H9 (cell line): ENCODE measurements at regions not wholly inside any gene's neighbourhood (a gene's known extent, or its start where the extent isn't known, plus 50 kb on each side); places are given as distances from the start of the nearest gene placed in this dataset.

ENCODE experiments used
- DNase-seq: peaks from one replicate; pipeline ENCODE4 v3.0.0-alpha.2; 2017
- H2AFZ ChIP-seq: one replicate; pipeline ENCODE4 v1.6.1; 2013; ENCODE audit warnings: mild to moderate bottlenecking, low read length, control low read depth, moderate library complexity
- H2AK5ac ChIP-seq: 2 replicates; pipeline ENCODE4 v1.6.1; 2013; ENCODE audit warnings: low read length, control low read depth, mixed read lengths; ENCODE audit not compliant: insufficient read length
- H2BK120ac ChIP-seq: one replicate; pipeline ENCODE4 v1.6.1; 2013; ENCODE audit warnings: low read depth, mild to moderate bottlenecking, low read length, control low read depth, inconsistent platforms; ENCODE audit not compliant: poor library complexity, severe bottlenecking
- H2BK12ac ChIP-seq: 2 replicates; pipeline ENCODE4 v1.6.1; 2013; ENCODE audit warnings: low read length, control low read depth, mixed read lengths, low read depth; ENCODE audit not compliant: insufficient read length
- H2BK15ac ChIP-seq: 2 replicates; pipeline ENCODE4 v1.6.1; 2013; ENCODE audit warnings: low read depth, low read length, control low read depth
- H2BK20ac ChIP-seq: one replicate; pipeline ENCODE4 v1.6.1; 2013; ENCODE audit warnings: low read depth, mild to moderate bottlenecking, low read length, control low read depth, inconsistent platforms; ENCODE audit not compliant: poor library complexity, severe bottlenecking
- H2BK5ac ChIP-seq: 2 replicates; pipeline ENCODE4 v1.6.1; 2013; ENCODE audit warnings: low read length, control low read depth, mixed read lengths; ENCODE audit not compliant: insufficient read length
- H3K14ac ChIP-seq: 2 replicates; pipeline ENCODE4 v1.6.1; 2013; ENCODE audit warnings: low read length, control low read depth; ENCODE audit not compliant: insufficient read depth
- H3K18ac ChIP-seq: 2 replicates; pipeline ENCODE4 v1.6.1; 2013; ENCODE audit warnings: low read depth, mild to moderate bottlenecking, mixed read lengths, low read length, control low read depth; ENCODE audit not compliant: insufficient read length
- H3K23ac ChIP-seq: 2 replicates; pipeline ENCODE4 v1.6.1; 2013; ENCODE audit warnings: low read length, control low read depth, mixed read lengths, low read depth; ENCODE audit not compliant: insufficient read length
- H3K23me2 ChIP-seq: 2 replicates; pipeline ENCODE4 v1.6.1; 2013; ENCODE audit warnings: low read depth, mild to moderate bottlenecking, mixed read lengths, low read length, control low read depth; ENCODE audit not compliant: insufficient read length, poor library complexity, severe bottlenecking
- H3K27ac ChIP-seq: 2 replicates; pipeline ENCODE4 v1.5.1; 2013; ENCODE audit warnings: low read length, control low read depth, mixed read lengths, low read depth; ENCODE audit not compliant: insufficient read length
- H3K27me3 ChIP-seq: 2 replicates; pipeline ENCODE4 v1.6.1; 2013; ENCODE audit warnings: low read length, control low read depth, inconsistent platforms; ENCODE audit not compliant: insufficient read depth
- H3K4ac ChIP-seq: 2 replicates; pipeline ENCODE4 v1.6.1; 2013; ENCODE audit warnings: low read depth, mild to moderate bottlenecking, control low read depth, inconsistent platforms, low read length, moderate library complexity
- H3K4me1 ChIP-seq: 2 replicates; pipeline ENCODE4 v1.6.1; 2013; ENCODE audit warnings: low read length, control low read depth, inconsistent platforms; ENCODE audit not compliant: insufficient read depth
- H3K4me2 ChIP-seq: 2 replicates; pipeline ENCODE4 v1.6.1; 2013; ENCODE audit warnings: low read length, control low read depth, mixed read lengths; ENCODE audit not compliant: insufficient read length, insufficient read depth
- H3K56ac ChIP-seq: 2 replicates; pipeline ENCODE4 v1.6.1; 2013; ENCODE audit warnings: low read depth, mild to moderate bottlenecking, mixed read lengths, low read length, control low read depth; ENCODE audit not compliant: insufficient read length
- H3K79me1 ChIP-seq: 2 replicates; pipeline ENCODE4 v1.6.1; 2013; ENCODE audit warnings: low read depth, mild to moderate bottlenecking, moderate library complexity, low read length, control low read depth, inconsistent platforms; ENCODE audit not compliant: insufficient read depth, poor library complexity, severe bottlenecking
- H3K79me2 ChIP-seq: 2 replicates; pipeline ENCODE4 v1.6.1; 2013; ENCODE audit warnings: low read length, control low read depth, inconsistent platforms; ENCODE audit not compliant: insufficient read depth
- H3K9ac ChIP-seq: 2 replicates; pipeline ENCODE4 v1.6.1; 2013; ENCODE audit warnings: low read length, control low read depth, mixed read lengths; ENCODE audit not compliant: insufficient read length; ENCODE audit errors: extremely low read depth
- H3K9me3 ChIP-seq: one replicate; pipeline ENCODE4 v1.6.1; 2013; ENCODE audit warnings: low read depth, low read length, inconsistent platforms; ENCODE audit not compliant: control insufficient read depth
- H3T11ph ChIP-seq: one replicate; pipeline ENCODE4 v1.6.1; 2013; ENCODE audit warnings: mild to moderate bottlenecking, low read length, control low read depth, inconsistent platforms
- H4K20me1 ChIP-seq: one replicate; pipeline ENCODE4 v1.6.1; 2013; ENCODE audit not compliant: control insufficient read depth, insufficient read length, insufficient read depth
- H4K5ac ChIP-seq: 2 replicates; pipeline ENCODE4 v1.6.1; 2013; ENCODE audit warnings: low read depth, mild to moderate bottlenecking, mixed read lengths, low read length, control low read depth; ENCODE audit not compliant: insufficient read length
- H4K8ac ChIP-seq: replicated peaks from 2 replicates; pipeline ENCODE4 v1.6.1; 2013; ENCODE audit warnings: low read length, control low read depth, mixed read lengths, low read depth; ENCODE audit not compliant: insufficient read length
- H4K91ac ChIP-seq: 2 replicates; pipeline ENCODE4 v1.6.1; 2013; ENCODE audit warnings: low read depth, mild to moderate bottlenecking, moderate library complexity, mixed read lengths, low read length, control low read depth; ENCODE audit not compliant: insufficient read length
- H3K27ac Mint-ChIP-seq, 3 experiments: 2 replicates in 2 of 3; 3 replicates in 1 of 3; pipeline ENCODE4 v1.8.0; 2020 to 2021; ENCODE audit warnings: mixed read lengths in 3 of 3, mild to moderate bottlenecking in 1 of 3, moderate library complexity in 1 of 3
- H3K27me3 Mint-ChIP-seq: 2 replicates; pipeline ENCODE4 v1.8.0; 2021; ENCODE audit warnings: low read depth, mild to moderate bottlenecking, moderate library complexity, mixed read lengths
- H3K36me3 Mint-ChIP-seq, 3 experiments: 2 replicates in 2 of 3; 3 replicates in 1 of 3; pipeline ENCODE4 v1.8.0; 2020 to 2021; ENCODE audit warnings: low read depth in 3 of 3, mixed read lengths in 3 of 3; ENCODE audit not compliant: insufficient read depth in 1 of 3
- H3K4me1 Mint-ChIP-seq, 2 experiments: 2 replicates each; pipeline ENCODE4 v1.8.0; 2020; ENCODE audit warnings: mixed read lengths in 2 of 2
- H3K4me3 Mint-ChIP-seq, 2 experiments: 2 replicates in 1 of 2; 3 replicates in 1 of 2; pipeline ENCODE4 v1.8.0; 2020 to 2021; ENCODE audit warnings: mild to moderate bottlenecking in 2 of 2, mixed read lengths in 2 of 2, moderate library complexity in 1 of 2
- H3K9me3 Mint-ChIP-seq, 2 experiments: 2 replicates in 1 of 2; 3 replicates in 1 of 2; pipeline ENCODE4 v1.8.0; 2020; ENCODE audit warnings: mild to moderate bottlenecking in 2 of 2, mixed read lengths in 2 of 2, moderate library complexity in 1 of 2
- TF ChIP-seq, protein P1 (sequence below): fragments of 200-600 bp; sonication (generic); conservative IDR thresholded peaks from 3 replicates; pipeline ENCODE4 v1.8.0; 2021; ENCODE audit warnings: antibody characterized with exemption, mild to moderate bottlenecking

DNA sequence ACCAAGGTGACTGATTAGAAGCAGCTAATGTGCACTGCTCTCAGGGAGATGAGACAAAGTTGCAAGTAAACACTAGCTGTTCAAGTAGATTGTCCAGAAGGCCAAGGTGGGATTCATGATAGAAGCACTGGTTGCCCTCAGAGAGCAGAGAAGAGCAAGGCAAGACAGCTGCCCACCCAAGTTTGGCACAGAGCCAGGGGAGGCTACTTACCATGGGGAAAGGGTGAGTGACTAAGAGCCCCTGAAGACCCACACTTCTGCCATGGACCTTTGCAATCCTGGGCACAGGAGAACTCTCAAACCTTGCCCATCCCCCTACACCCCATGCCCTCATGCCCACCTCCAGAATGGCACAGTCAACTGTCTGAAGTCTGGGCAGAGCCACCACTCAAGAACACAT is 68.3 kb downstream of the SPIN4 start:
- H4K20me1 ChIP-seq = no peaks in the 10 kb centered on the region
- H3K27me3 ChIP-seq = no peaks in the 10 kb centered on the region
- Mint-ChIP-seq H3K36me3 (peaks cover 0 to 4% (median 0%) of the 10 kb centered on the region in 3 experiments; a peak in 1 of 7 replicates), H3K27me3 (no peaks in the 10 kb centered on the region; the same call in 1 of the 2 replicates), H3K27ac (no peak overlapping the region), H3K4me1 (no peaks in the 10 kb centered on the region), H3K4me3 (no peak overlapping the region), H3K9me3 (peaks cover 33 to 38% of the 10 kb centered on the region in 2 experiments)
- H3K4me1 ChIP-seq = no peaks in the 10 kb centered on the region
- peaks cover 43% of the 10 kb centered on the region for H3K9me3 ChIP-seq
- H3K9ac ChIP-seq = no peak overlapping the region
- H2BK15ac ChIP-seq = no peak overlapping the region
- H3T11ph ChIP-seq = no peak overlapping the region
- no peak overlapping the region for H2AFZ ChIP-seq
- H3K23ac ChIP-seq = no peak overlapping the region
- H3K27ac ChIP-seq = no peak overlapping the region
- DNase-seq = no peak
- no peak overlapping the region for H3K4me2 ChIP-seq
- H4K91ac ChIP-seq = no peak overlapping the region
- no peak overlapping the region for H3K14ac ChIP-seq
- no peaks in the 10 kb centered on the region for H3K79me1 ChIP-seq
- no peak overlapping the region for H2BK20ac ChIP-seq
- no peak overlapping the region for H4K5ac ChIP-seq
- H4K8ac ChIP-seq = no peak overlapping the region
- no peak overlapping the region for H2BK12ac ChIP-seq
- H3K23me2 ChIP-seq = no peaks in the 10 kb centered on the region
- no peak overlapping the region for H2BK120ac ChIP-seq
- TF ChIP-seq, protein P1, sequence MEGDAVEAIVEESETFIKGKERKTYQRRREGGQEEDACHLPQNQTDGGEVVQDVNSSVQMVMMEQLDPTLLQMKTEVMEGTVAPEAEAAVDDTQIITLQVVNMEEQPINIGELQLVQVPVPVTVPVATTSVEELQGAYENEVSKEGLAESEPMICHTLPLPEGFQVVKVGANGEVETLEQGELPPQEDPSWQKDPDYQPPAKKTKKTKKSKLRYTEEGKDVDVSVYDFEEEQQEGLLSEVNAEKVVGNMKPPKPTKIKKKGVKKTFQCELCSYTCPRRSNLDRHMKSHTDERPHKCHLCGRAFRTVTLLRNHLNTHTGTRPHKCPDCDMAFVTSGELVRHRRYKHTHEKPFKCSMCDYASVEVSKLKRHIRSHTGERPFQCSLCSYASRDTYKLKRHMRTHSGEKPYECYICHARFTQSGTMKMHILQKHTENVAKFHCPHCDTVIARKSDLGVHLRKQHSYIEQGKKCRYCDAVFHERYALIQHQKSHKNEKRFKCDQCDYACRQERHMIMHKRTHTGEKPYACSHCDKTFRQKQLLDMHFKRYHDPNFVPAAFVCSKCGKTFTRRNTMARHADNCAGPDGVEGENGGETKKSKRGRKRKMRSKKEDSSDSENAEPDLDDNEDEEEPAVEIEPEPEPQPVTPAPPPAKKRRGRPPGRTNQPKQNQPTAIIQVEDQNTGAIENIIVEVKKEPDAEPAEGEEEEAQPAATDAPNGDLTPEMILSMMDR = no peak
- no peak overlapping the region for H2BK5ac ChIP-seq
- no peak overlapping the region for H3K18ac ChIP-seq
- H3K79me2 ChIP-seq = no peaks in the 10 kb centered on the region
- H3K56ac ChIP-seq = no peak overlapping the region
- H2AK5ac ChIP-seq = no peak overlapping the region
- no peak overlapping the region for H3K4ac ChIP-seq
